HCT116 (cell line): ENCODE measurements at regions not wholly inside any gene's neighbourhood (a gene's known extent, or its start where the extent isn't known, plus 50 kb on each side); places are given as distances from the start of the nearest gene placed in this dataset.

Experiments
- ATAC-seq: fragments of 200-7000 bp; cut with Tn5 transposase; 2 replicates; pipeline ENCODE4 v1.9.1; 2020; ENCODE audit warnings: mild to moderate bottlenecking, moderate library complexity
- BruUV-seq: library from RNA; stranded (reverse); fragments of 400-500 nt; replicated peaks from 2 replicates; lab custom pipeline; 2021; lab: Mats Ljungman, UMichigan
- CTCF ChIA-PET: fragments of 300-600 bp; sonication (Branson Sonifier 250); formaldehyde crosslinking; loops from one replicate; lab custom pipeline; 2021; ENCODE audit warnings: antibody characterized with exemption; lab: Charles Lee
- POLR2A ChIA-PET: fragments of 300-600, 350-600 bp; sonication (Branson Sonifier 250); formaldehyde crosslinking; loops from one replicate; lab custom pipeline; 2021; ENCODE audit warnings: antibody characterized with exemption; lab: Charles Lee
- RAD21 ChIA-PET, 2 experiments: fragments of 300-600 bp; sonication (Branson Sonifier 250); formaldehyde crosslinking; loops; one replicate each; lab custom pipeline; 2023; ENCODE audit warnings: low total read pairs in 2 of 2; ENCODE audit not compliant: uncharacterized antibody in 2 of 2, unreplicated experiment in 2 of 2, low non-redundant PET in 1 of 2; lab: Charles Lee
- DNase-seq: peaks from one replicate; pipeline ENCODE4 v3.0.0-alpha.2; 2010; ENCODE audit warnings: low read depth, low spot score
- H2AFZ ChIP-seq: fragments of 200-600 bp; shearing (Covaris generic), sonication (generic); 2 replicates; pipeline ENCODE4 v1.6.1; 2017; ENCODE audit warnings: low read depth, mixed run types, mixed read lengths, antibody characterized with exemption, low read length; ENCODE audit not compliant: poor library complexity, severe bottlenecking
- H3K27ac ChIP-seq: 2 replicates; pipeline ENCODE4 v1.5.1; 2012; ENCODE audit warnings: low read depth, low read length
- H3K27me3 ChIP-seq: fragments of 200-600 bp; sonication (generic); 2 replicates; pipeline ENCODE4 v1.6.1; 2016; ENCODE audit warnings: mixed run types, low read length, mixed read lengths; ENCODE audit not compliant: insufficient read depth
- H3K36me3 ChIP-seq, 2 experiments: fragments of 200-500 bp in 1 of 2; fragments of 200-600 bp in 1 of 2; sonication (Bioruptor generic) in 1 of 2; sonication (generic) in 1 of 2; 2 replicates each; pipeline versions ENCODE4 v1.5.1 to v1.6.1; 2014 to 2016; ENCODE audit warnings: low read length in 2 of 2, inconsistent platforms in 1 of 2, mixed read lengths in 1 of 2, mixed run types in 1 of 2; ENCODE audit not compliant: insufficient read depth in 2 of 2, control insufficient read depth in 1 of 2
- H3K4me1 ChIP-seq, 2 experiments: fragments of 200-600 bp in 1 of 2; sonication (generic) in 1 of 2; 2 replicates each; pipeline versions ENCODE4 v1.5.1 to v1.6.1; 2012 to 2017; ENCODE audit warnings: low read length in 2 of 2, inconsistent platforms in 1 of 2, mild to moderate bottlenecking in 1 of 2, mixed read lengths in 1 of 2, mixed run types in 1 of 2, moderate library complexity in 1 of 2; ENCODE audit not compliant: insufficient read depth in 2 of 2, control insufficient read depth in 1 of 2
- H3K4me2 ChIP-seq: fragments of 200-600 bp; sonication (generic); 2 replicates; pipeline ENCODE4 v1.6.1; 2017; ENCODE audit warnings: mixed run types, low read length, mixed read lengths
- H3K4me3 ChIP-seq, 2 experiments: fragments of 200-600 bp in 1 of 2; sonication (generic) in 1 of 2; replicated peaks in 1 of 2; 2 replicates each; pipeline ENCODE4 v1.5.1; 2011 to 2016; ENCODE audit warnings: low read length in 2 of 2, control low read depth in 1 of 2, low read depth in 1 of 2, mild to moderate bottlenecking in 1 of 2, mixed read lengths in 1 of 2, mixed run types in 1 of 2
- H3K79me2 ChIP-seq: fragments of 200-600 bp; sonication (generic); 2 replicates; pipeline ENCODE4 v1.6.1; 2017; ENCODE audit warnings: mild to moderate bottlenecking, mixed run types, low read length, moderate library complexity, mixed read lengths; ENCODE audit not compliant: insufficient read depth
- H3K9ac ChIP-seq: fragments of 200-600 bp; sonication (generic); 2 replicates; pipeline ENCODE4 v1.6.1; 2016; ENCODE audit warnings: low read length, mixed read lengths
- H3K9me2 ChIP-seq: fragments of 200-600 bp; sonication (generic), shearing (Covaris generic); 2 replicates; pipeline ENCODE4 v1.6.1; 2017; ENCODE audit warnings: mixed run types, mild to moderate bottlenecking, moderate library complexity; ENCODE audit not compliant: insufficient read depth
- H3K9me3 ChIP-seq, 2 experiments: fragments of 200-500 bp in 1 of 2; fragments of 200-600 bp in 1 of 2; sonication (Bioruptor generic) in 1 of 2; sonication (generic) in 1 of 2; 2 replicates each; pipeline ENCODE4 v1.6.1; 2014 to 2017; ENCODE audit warnings: low read length in 2 of 2, mixed read lengths in 2 of 2, inconsistent platforms in 1 of 2, low read depth in 1 of 2, mild to moderate bottlenecking in 1 of 2, mixed run types in 1 of 2, moderate library complexity in 1 of 2; ENCODE audit not compliant: control insufficient read depth in 1 of 2, insufficient read depth in 1 of 2
- H4K20me1 ChIP-seq: fragments of 200-600 bp; sonication (generic), shearing (Covaris generic); 2 replicates; pipeline ENCODE4 v1.6.1; 2017; ENCODE audit warnings: mixed run types, mild to moderate bottlenecking, moderate library complexity; ENCODE audit not compliant: insufficient read depth
- ATF3 ChIP-seq: IDR thresholded peaks from 2 replicates; pipeline ENCODE4 v1.6.1; 2012
- CEBPB ChIP-seq: IDR thresholded peaks from 2 replicates; pipeline ENCODE4 v1.6.1; 2012; ENCODE audit warnings: low read depth
- CTCF ChIP-seq, 3 experiments: fragments of 200-600 bp in 1 of 3; sonication (generic) in 1 of 3; IDR thresholded peaks in 2 of 3; conservative IDR thresholded peaks in 1 of 3; 2 replicates each; pipeline ENCODE4 v1.5.1; 2012 to 2017; ENCODE audit warnings: low read depth in 2 of 3, low read length in 2 of 3, antibody characterized with exemption in 1 of 3, borderline replicate concordance in 1 of 3, control low read depth in 1 of 3, mild to moderate bottlenecking in 1 of 3, mixed read lengths in 1 of 3, mixed run types in 1 of 3, moderate library complexity in 1 of 3; ENCODE audit not compliant: insufficient read depth in 1 of 3
- EGR1 ChIP-seq: IDR thresholded peaks from 2 replicates; pipeline ENCODE4 v1.6.1; 2012; ENCODE audit warnings: low read depth
- ELF1 ChIP-seq: IDR thresholded peaks from 2 replicates; pipeline ENCODE4 v1.6.1; 2012; ENCODE audit warnings: low read depth, borderline replicate concordance
- EZH2 ChIP-seq: fragments of 200-600 bp; sonication (generic); IDR thresholded peaks from 2 replicates; pipeline ENCODE4 v1.6.1; 2017; ENCODE audit warnings: antibody characterized with exemption, mixed run types
- EZH2phosphoT487 ChIP-seq: fragments of 200-600 bp; IDR thresholded peaks from 2 replicates; pipeline ENCODE4 v1.6.1; 2018; ENCODE audit warnings: antibody characterized with exemption, borderline replicate concordance
- JUND ChIP-seq: IDR thresholded peaks from 2 replicates; pipeline ENCODE4 v1.6.1; 2012
- MAX ChIP-seq: IDR thresholded peaks from 2 replicates; pipeline ENCODE4 v1.6.1; 2012
- POLR2A ChIP-seq: IDR thresholded peaks from 2 replicates; pipeline ENCODE4 v1.7.0; 2011; ENCODE audit warnings: borderline replicate concordance; ENCODE audit not compliant: insufficient read depth, insufficient read length; ENCODE audit errors: extremely low read depth
- POLR2AphosphoS5 ChIP-seq: IDR thresholded peaks from 2 replicates; pipeline ENCODE4 v1.6.1; 2011; ENCODE audit warnings: mild to moderate bottlenecking, low read depth, low read length, moderate library complexity
- RAD21 ChIP-seq: IDR thresholded peaks from 2 replicates; pipeline ENCODE4 v1.6.1; 2012; ENCODE audit warnings: low read depth, mild to moderate bottlenecking
- SIN3A ChIP-seq: IDR thresholded peaks from 2 replicates; pipeline ENCODE4 v1.6.1; 2012; ENCODE audit warnings: low read depth
- TCF7L2 ChIP-seq: IDR thresholded peaks from 2 replicates; pipeline ENCODE4 v1.7.0; 2011; ENCODE audit warnings: borderline replicate concordance, inconsistent platforms; ENCODE audit not compliant: insufficient read depth, insufficient read length; ENCODE audit errors: extremely low read depth
- YY1 ChIP-seq: IDR thresholded peaks from 2 replicates; pipeline ENCODE4 v1.6.1; 2011; ENCODE audit warnings: low read length, low read depth, moderate library complexity, mild to moderate bottlenecking; ENCODE audit not compliant: insufficient replicate concordance; ENCODE audit errors: extremely low read depth
- ZFX ChIP-seq: fragments of 450-650 bp; IDR thresholded peaks from 2 replicates; pipeline ENCODE4 v1.6.1; 2017
- ZNF274 ChIP-seq: fragments of 200-500 bp; sonication (Bioruptor generic); IDR thresholded peaks from 2 replicates; pipeline ENCODE4 v1.6.1; 2014; ENCODE audit warnings: mild to moderate bottlenecking, low read depth, low read length, inconsistent platforms
- intact Hi-C: fragments of 100-400 bp; cut with micrococcal nuclease; formaldehyde crosslinking; loops from 2 replicates; pipeline ENCODE4 v1.10.0; 2022
- TF ChIP-seq, protein P1 (sequence below): IDR thresholded peaks from 2 replicates; pipeline ENCODE4 v1.6.1; 2011; ENCODE audit warnings: mild to moderate bottlenecking, low read length, moderate library complexity; ENCODE audit not compliant: insufficient replicate concordance; ENCODE audit errors: extremely low read depth
- TF ChIP-seq, protein P2 (sequence below): IDR thresholded peaks from 2 replicates; pipeline ENCODE4 v1.6.1; 2012; ENCODE audit warnings: low read depth

DNA sequence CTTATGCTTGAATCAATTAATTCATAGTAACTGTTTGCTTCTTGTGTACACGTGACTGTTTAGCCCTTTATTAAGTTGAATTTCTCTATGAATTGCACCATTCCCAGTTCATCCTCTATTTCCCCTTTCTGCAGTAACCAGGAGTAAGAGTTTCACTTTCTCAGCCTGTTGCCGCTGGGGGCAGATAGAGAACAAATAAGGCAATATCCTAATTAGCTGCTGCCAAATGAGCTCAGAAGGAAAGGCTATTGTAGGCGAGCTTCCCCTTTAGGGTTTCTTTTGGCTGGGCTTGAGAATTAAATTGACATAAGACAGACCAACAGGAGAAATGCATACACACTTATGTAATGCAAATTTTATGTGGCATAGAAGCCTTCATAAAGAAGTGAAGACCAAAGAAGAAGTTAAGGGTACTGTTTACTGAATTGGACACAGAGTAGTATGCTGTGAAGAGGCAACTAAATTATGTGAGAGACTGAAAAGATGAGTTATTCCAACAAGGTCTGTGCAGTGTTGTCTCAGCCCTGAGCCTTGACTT lies 1594.7 kb downstream of the TECRL start:
- Histone ChIP-seq H3K9me2 (no peaks in the 10 kb centered on the region), H3K9ac (no peak overlapping the region), H3K4me3 (no peak overlapping the region), H3K4me1 (no peaks in the 10 kb centered on the region), H3K27me3 (no peaks in the 10 kb centered on the region), H3K79me2 (no peaks in the 10 kb centered on the region), H2AFZ (no peak overlapping the region), H3K9me3 (peaks cover 13 to 21% of the 10 kb centered on the region in 2 experiments; a peak in 2 of 4 replicates), H3K36me3 (no peaks in the 10 kb centered on the region), H4K20me1 (no peaks in the 10 kb centered on the region), H3K27ac (no peak overlapping the region), H3K4me2 (no peak overlapping the region)
- DNase-seq (no peak), ATAC-seq (no peak)
- ChIA-PET RAD21 (no interaction called here), POLR2A (no interaction called here), CTCF (no interaction called here)
- no TSS peak for BruUV-seq
- intact Hi-C loops = no loop called here
- TF ChIP-seq CTCF (IDR thresholded peaks at IDR 0.05 in 2 of 3, conservative IDR thresholded peaks at IDR 0.05 in 1 of 3; ENCODE audit: borderline replicate concordance in 1 of 3, insufficient read depth in 1 of 3, low read depth in 2 of 3, low read length in 2 of 3) (no peak), EZH2phosphoT487 (no peak), POLR2A (no peak), RAD21 (no peak), ATF3 (no peak), SIN3A (no peak), ZFX (no peak), TCF7L2 (no peak), YY1 (no peak), MAX (no peak), EZH2 (no peak), JUND (no peak), POLR2AphosphoS5 (no peak), EGR1 (no peak), ZNF274 (no peak), ELF1 (no peak), CEBPB (no peak)
- TF ChIP-seq, protein P1, sequence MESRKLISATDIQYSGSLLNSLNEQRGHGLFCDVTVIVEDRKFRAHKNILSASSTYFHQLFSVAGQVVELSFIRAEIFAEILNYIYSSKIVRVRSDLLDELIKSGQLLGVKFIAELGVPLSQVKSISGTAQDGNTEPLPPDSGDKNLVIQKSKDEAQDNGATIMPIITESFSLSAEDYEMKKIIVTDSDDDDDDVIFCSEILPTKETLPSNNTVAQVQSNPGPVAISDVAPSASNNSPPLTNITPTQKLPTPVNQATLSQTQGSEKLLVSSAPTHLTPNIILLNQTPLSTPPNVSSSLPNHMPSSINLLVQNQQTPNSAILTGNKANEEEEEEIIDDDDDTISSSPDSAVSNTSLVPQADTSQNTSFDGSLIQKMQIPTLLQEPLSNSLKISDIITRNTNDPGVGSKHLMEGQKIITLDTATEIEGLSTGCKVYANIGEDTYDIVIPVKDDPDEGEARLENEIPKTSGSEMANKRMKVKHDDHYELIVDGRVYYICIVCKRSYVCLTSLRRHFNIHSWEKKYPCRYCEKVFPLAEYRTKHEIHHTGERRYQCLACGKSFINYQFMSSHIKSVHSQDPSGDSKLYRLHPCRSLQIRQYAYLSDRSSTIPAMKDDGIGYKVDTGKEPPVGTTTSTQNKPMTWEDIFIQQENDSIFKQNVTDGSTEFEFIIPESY = no peak
- TF ChIP-seq, protein P2, sequence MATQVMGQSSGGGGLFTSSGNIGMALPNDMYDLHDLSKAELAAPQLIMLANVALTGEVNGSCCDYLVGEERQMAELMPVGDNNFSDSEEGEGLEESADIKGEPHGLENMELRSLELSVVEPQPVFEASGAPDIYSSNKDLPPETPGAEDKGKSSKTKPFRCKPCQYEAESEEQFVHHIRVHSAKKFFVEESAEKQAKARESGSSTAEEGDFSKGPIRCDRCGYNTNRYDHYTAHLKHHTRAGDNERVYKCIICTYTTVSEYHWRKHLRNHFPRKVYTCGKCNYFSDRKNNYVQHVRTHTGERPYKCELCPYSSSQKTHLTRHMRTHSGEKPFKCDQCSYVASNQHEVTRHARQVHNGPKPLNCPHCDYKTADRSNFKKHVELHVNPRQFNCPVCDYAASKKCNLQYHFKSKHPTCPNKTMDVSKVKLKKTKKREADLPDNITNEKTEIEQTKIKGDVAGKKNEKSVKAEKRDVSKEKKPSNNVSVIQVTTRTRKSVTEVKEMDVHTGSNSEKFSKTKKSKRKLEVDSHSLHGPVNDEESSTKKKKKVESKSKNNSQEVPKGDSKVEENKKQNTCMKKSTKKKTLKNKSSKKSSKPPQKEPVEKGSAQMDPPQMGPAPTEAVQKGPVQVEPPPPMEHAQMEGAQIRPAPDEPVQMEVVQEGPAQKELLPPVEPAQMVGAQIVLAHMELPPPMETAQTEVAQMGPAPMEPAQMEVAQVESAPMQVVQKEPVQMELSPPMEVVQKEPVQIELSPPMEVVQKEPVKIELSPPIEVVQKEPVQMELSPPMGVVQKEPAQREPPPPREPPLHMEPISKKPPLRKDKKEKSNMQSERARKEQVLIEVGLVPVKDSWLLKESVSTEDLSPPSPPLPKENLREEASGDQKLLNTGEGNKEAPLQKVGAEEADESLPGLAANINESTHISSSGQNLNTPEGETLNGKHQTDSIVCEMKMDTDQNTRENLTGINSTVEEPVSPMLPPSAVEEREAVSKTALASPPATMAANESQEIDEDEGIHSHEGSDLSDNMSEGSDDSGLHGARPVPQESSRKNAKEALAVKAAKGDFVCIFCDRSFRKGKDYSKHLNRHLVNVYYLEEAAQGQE = no peak
